Activated T-cell treated with anti-CD3 and anti-CD28 coated beads, Interleukin-2, amount 50 U/mL, for 48 hours (primary cell): ENCODE measurements at regions not wholly inside any gene's neighbourhood (a gene's known extent, or its start where the extent isn't known, plus 50 kb on each side); places are given as distances from the start of the nearest gene placed in this dataset.
A peak's percentile ranks its signal among the peaks of the same experiment; 100 is the strongest.
"Not testable (repeated sequence)": the region's sequence is repeated elsewhere in the genome, so short reads cannot be mapped to it uniquely, and the experiment has no call there.

Experiments
- DNase-seq, 2 experiments: peaks; one replicate each; pipeline ENCODE4 v3.0.0-alpha.2; 2020

DNA sequence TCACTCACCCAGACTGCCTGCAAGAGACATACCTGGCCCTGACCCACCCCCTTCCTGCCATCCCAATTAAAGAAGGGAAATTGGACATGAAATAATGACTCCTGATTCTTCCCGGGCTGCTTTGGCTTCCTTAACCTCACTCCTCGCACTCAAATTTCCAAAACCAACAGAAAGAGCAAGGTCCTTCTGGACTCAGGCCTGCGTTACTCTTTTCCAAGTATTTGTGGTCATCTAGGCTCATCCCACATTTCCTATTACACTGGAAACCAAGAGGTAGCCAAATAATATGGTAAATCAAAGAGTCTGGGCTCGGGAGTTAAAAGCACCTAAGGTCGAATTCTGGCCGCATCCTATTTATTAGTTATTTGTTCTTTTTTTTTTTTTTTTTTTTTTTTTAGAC is 359.3 kb downstream of the NPIPA8 start:
- no peak for DNase-seq

DNA sequence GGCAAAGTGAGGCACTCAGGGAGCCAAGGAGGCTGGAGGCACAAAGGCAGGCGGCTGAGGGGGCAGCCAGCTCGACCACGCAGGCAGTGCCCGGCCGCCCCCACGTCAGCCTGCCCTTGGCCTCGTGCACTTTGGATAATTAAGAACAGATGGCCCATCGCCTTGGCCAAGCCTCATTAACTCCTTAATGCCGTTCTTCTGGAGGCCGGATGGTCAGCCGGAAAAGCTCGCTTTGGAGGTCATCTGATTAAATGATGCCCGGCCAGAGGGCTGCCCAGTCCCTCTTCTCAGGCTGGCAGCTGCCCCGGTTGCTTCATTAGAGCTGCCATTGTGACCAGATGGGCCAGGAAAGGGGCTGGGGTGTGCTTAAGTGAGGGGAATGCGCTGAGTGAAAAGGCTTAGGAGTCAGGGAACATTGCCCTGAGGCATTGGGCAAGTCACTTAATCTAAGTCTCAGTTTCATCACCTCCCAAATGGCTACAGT is 364.0 kb downstream of the NPIPA8 start:
- no peak for DNase-seq

DNA sequence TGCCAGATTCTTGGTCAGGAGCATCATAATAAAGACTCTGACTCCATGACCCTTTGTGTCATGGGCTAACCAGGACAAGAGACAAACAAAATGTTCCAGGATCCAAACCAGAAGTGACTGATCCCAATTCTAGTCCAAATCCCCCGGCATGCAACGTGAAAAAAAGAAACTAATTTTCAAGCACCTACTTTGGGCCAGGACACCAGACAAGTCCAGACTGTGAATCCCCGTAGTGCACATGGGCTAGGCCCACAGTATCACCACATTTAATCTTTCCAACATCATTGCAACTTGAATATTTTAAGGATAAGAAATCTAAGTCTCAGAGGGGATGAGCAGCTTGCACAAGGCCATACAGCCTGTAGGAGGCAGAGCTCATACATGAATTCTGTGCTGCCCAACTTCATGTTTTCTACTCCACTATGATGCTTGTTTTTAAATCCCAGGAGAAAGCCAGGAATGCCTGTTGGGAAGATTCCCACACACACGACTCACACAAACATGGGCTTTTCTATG is 365.7 kb downstream of the NPIPA8 start:
- DNase-seq = no peak

- no peak for DNase-seq
Measured at GRCh38 chr16:17970157-17970765, 366.3 kb downstream of the NPIPA8 start.

GRCh38 chr16:17965133-17965900 is 371.2 kb downstream of the NPIPA8 start:
- no peak for DNase-seq

DNA sequence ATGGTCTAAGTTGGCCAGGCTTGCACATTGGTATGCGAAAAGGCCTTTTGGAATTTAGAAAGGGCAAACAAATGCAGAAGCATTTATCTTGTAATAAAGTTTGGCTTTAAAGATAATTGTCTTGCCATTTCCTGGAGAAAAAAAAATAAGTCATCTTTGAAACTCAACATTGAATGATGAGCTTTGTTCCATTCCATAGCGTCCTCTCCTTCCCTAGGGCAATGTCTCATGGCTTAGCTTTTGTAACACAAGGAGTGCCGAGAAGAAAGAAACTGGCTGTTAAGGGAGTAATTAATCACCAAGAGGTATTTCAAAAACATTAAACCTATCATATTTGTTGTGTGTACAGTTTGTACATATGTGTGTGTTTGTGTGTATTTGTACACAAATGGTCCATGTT is 372.3 kb downstream of the NPIPA8 start:
- DNase-seq = no peak

- DNase-seq = no peak
Measured at GRCh38 chr16:17963185-17963836, 373.2 kb downstream of the NPIPA8 start.

DNA sequence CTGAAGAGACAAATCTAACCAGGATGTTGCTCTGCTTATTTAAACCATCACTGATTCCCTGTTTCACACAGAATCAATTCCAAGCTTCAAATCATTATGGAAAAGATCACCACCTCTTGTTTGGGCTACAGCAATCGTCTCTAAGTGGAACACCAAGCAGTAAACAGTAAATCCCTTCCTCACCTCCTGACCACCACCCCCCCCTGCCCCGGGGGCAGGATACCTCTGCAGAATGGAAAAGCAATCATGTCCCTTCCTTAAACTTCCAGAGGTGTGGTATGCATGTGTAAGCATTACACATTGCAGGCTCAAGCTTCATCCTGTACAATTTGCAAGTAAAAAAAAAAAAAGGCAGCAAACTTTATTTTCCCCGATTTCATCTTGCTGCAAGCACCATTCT is 373.8 kb downstream of the NPIPA8 start:
- DNase-seq = no peak

GRCh38 chr16:17961822-17962221 is 374.7 kb downstream of the NPIPA8 start:
- not testable (repeated sequence) for DNase-seq

- DNase-seq = no peak
Measured at GRCh38 chr16:17951378-17951777, 385.2 kb downstream of the NPIPA8 start.

GRCh38 chr16:17949982-17950250 is 386.6 kb downstream of the NPIPA8 start:
- no peak for DNase-seq

DNA sequence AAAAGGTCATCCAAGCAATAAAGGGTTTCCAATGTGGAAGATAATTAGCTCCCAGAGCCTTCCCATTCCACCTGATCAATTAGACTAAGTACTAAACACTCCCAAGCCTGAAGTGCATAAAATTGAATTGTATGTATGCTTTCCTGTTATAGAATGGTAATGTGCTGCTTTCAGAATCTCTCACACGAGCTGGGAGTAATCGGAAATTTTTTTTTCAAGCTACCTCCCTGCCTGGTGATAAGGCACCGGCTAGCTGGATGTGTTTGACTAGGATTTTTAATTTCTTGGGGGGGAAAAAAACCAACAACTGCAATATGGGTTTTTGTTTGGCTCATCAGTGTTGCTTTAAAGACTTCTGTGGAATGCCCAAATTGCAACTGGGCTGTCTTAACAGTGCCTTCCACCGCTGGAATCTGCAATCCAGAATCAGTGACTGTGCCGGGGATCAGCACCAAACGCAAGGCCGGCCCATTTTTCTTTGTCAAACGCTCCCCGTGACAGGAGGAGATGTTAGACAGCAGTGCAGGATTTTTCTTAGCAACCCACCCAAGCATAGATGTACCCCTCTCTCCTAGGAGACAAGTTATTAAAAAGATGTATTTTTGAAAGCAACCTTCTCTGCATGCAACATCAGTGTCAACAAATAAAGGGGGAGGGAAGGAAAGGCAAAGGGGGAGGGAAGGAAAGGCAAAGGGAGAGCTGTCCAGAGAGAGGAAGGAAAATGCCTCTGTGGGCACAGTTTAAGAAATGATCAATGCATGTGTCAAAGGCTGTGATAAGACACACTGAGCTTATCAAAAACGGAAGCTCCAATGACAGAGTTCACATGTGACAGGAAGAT is 387.2 kb downstream of the NPIPA8 start:
- no peak for DNase-seq

- no peak for DNase-seq
Measured at GRCh38 chr16:17947637-17948036, 388.9 kb downstream of the NPIPA8 start.

DNA sequence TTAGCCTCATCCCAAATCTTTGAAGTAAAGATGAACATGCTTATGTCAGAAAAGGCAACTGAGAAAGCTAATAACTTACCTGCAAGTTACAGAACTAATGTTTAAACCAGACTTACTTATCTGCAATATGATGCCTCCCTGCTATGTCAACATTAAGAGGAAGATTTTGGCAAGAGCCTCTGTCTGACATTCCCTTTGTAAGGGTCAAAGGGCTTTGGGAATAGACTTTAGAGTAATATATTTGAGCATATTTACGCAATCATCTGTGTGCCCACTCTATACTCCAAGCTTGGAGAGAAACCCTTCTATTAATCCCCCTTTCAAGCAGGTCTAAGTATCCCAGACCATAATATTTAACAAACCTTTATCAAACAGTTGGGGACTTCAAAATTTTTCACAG is 389.4 kb downstream of the NPIPA8 start:
- no peak for DNase-seq

DNA sequence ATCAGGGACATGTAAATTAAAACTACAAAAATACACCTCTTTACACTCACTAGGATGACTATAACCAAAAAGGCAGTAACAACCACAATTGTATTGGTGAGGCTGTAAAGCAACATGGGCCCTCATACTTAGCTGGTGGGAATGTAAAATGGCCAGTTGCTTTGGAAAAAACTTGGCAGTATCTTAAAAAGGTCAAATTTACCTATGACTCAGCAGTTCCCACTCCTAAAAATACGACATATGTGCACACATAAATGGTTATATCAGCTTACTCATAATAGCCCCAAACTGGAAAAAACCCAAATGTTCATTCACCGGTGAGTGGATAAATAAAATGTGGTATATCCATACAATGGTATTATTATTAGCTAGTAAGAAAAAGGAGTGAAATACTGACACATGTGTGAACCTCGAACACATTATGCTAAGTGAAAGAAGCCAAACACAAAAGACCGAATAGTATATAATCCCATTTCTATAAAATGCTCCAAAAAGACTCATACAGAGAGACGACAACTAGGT is 391.4 kb downstream of the NPIPA8 start:
- no peak for DNase-seq

DNA sequence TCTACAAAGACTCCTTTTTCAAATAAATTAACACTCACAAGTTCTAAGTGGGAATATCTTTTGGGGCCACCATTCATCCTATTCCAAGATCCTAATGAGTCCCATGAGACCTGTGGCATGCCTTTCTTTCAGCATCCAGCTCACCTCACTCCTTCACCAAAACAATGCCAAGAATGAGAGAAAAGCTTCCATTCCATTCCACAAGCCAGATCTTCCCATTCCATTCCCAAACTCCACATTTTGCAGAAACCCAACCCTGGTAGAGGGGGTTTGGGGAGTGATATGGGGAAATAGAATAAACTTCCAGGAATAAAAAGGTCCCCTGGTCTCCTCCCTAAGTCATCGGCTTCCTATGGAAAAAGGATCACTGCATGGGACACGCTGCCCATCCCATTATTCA is 392.2 kb downstream of the NPIPA8 start:
- no peak for DNase-seq

GRCh38 chr16:17942067-17942466 is 394.5 kb downstream of the NPIPA8 start:
- no peak for DNase-seq

- DNase-seq = no peak
Measured at GRCh38 chr16:17940584-17941364, 395.8 kb downstream of the NPIPA8 start.

DNA sequence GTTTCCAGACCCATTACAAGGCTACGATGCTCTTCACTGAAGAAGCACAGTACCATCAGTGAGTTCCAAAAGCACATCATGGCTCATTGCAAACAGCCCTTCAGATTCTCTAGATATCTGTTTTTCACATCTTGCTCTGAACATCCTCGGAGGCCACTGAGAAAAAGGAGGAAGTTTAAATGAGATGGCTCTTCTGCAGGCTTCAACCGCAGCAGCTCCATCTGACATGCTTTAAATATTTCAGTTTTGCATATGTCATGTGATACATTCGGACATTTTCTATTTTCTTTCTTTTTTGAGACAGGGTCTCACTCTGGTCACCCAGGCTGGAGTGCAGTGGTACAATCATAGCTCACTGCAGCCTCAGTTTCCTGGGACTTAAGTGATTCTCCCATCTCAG is 396.8 kb downstream of the NPIPA8 start:
- DNase-seq = no peak

GRCh38 chr16:17939122-17939536 is 397.4 kb downstream of the NPIPA8 start:
- DNase-seq = peak in 1 of 2 experiments; percentile 15

DNA sequence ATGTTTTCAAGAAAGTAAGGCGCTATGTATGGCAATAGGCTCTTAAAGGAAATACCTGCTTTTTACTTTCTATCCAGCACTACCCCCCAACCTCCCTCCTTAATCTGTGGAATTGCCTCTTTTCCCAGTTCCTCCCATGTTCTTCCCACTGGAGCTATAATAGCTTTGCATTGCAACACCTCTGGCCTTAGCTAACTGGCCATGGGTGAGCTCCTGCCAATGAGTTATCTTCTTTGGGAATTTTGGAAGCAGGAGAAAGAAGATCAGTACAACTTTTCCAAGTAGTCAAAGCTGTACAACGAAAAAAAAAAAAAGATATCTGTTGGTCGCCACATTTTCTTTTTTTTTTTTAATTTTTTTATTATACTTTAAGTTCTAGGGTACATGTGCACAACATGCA is 398.0 kb downstream of the NPIPA8 start:
- no peak for DNase-seq

- DNase-seq = no peak
Measured at GRCh38 chr16:17936766-17937402, 399.7 kb downstream of the NPIPA8 start.
